ENCODE measurements at regions not wholly inside any gene's neighbourhood (a gene's known extent, or its start where the extent isn't known, plus 50 kb on each side); places are given as distances from the start of the nearest gene placed in this dataset.

DNA sequence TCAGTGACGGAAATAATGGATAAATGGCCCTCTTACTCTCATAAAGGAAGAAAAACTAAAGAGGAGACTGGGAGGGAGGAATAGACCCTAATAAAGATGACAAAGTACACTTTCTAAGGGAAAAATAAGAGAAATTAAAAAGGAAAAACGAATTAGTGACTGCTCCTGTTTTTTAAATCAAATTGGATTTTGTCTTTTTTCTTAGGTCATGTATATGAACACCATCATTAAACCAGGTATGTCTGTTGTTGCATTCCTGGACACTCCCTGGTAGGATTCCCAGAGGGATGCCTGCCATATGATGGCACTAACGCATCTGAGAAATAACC, 59.4 kb upstream of the BTN3A2 start:
- Histone ChIP-seq H3K79me2 (ENCODE audit: insufficient read depth) (no peaks in the 10 kb centered on the region), H2AFZ (ENCODE audit: low read depth) (no peak overlapping the region), H3K9me3 (no peaks in the 10 kb centered on the region), H3K36me3 (replicated peaks in 1 of 2; ENCODE audit: control insufficient read depth in 1 of 2, insufficient read depth in 2 of 2, low read length in 1 of 2) (no peaks in the 10 kb centered on the region), H4K20me1 (ENCODE audit: insufficient read depth) (no peaks in the 10 kb centered on the region), H3K4me3 (ENCODE audit: low read depth in 2 of 2, low read length in 1 of 2) (no peak overlapping the region), H3K9ac (no peak overlapping the region), H3K4me2 (no peak overlapping the region), H3K9me2 (no peaks in the 10 kb centered on the region; the same call in 1 of the 2 replicates), H3F3A (replicated peaks; ENCODE audit: insufficient read depth) (peaks cover 11% of the 10 kb centered on the region), H3K27ac (ENCODE audit: low read depth in 2 of 2, low read length in 1 of 2) (no peak overlapping the region), H3K4me1 (ENCODE audit: control insufficient read depth in 1 of 2, insufficient read depth in 2 of 2, low read depth in 1 of 2, low read length in 1 of 2) (peaks cover 0 to 6% of the 10 kb centered on the region in 2 experiments; a peak in 3 of 4 replicates), H3K27me3 (ENCODE audit: insufficient read depth) (no peaks in the 10 kb centered on the region)
- POLR2A ChIA-PET = no interaction called here
- CTCF ChIA-PET = no interaction called here
- TF ChIP-seq SMC3 (IDR thresholded peaks at IDR 0.05; ENCODE audit: low read depth, low read length) = no peak
- TF ChIP-seq IRF3 (IDR thresholded peaks at IDR 0.05; ENCODE audit: low read depth, low read length) = no peak
- TF ChIP-seq RAD21 (IDR thresholded peaks at IDR 0.05; ENCODE audit: low read length) = no peak
- TF ChIP-seq FOSL2 (IDR thresholded peaks at IDR 0.05; ENCODE audit: borderline replicate concordance, low read depth) = no peak
- TF ChIP-seq NRF1 (IDR thresholded peaks at IDR 0.05; ENCODE audit: low read depth, low read length) = no peak
- TF ChIP-seq MAX (IDR thresholded peaks at IDR 0.05; ENCODE audit: low read depth) = no peak
- no peak for TF ChIP-seq TAF1 (IDR thresholded peaks at IDR 0.05; ENCODE audit: borderline replicate concordance, low read depth, low read length)
- no peak for TF ChIP-seq GABPA (IDR thresholded peaks at IDR 0.05; ENCODE audit: low read depth)
- TF ChIP-seq, protein P1, sequence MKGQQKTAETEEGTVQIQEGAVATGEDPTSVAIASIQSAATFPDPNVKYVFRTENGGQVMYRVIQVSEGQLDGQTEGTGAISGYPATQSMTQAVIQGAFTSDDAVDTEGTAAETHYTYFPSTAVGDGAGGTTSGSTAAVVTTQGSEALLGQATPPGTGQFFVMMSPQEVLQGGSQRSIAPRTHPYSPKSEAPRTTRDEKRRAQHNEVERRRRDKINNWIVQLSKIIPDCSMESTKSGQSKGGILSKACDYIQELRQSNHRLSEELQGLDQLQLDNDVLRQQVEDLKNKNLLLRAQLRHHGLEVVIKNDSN (IDR thresholded peaks at IDR 0.05; ENCODE audit: borderline replicate concordance, low read depth) = no peak
- no peak for TF ChIP-seq YY1 (IDR thresholded peaks at IDR 0.05; ENCODE audit: low read depth)
- TF ChIP-seq MXI1 (IDR thresholded peaks at IDR 0.05; ENCODE audit: low read depth, low read length) = no peak
- no peak for TF ChIP-seq NFIC (IDR thresholded peaks at IDR 0.05; ENCODE audit: borderline replicate concordance)
- TF ChIP-seq MEF2A (IDR thresholded peaks at IDR 0.05; ENCODE audit: borderline replicate concordance, low read depth) = no peak
- no peak for TF ChIP-seq RFX5 (IDR thresholded peaks at IDR 0.05; ENCODE audit: low read length)
- TF ChIP-seq SIN3A (IDR thresholded peaks at IDR 0.05; ENCODE audit: borderline replicate concordance, low read depth, low read length) = no peak
- TF ChIP-seq USF2 (IDR thresholded peaks at IDR 0.05; ENCODE audit: borderline replicate concordance, low read depth, low read length) = no peak
- TF ChIP-seq TEAD4 (IDR thresholded peaks at IDR 0.05; ENCODE audit: borderline replicate concordance, insufficient read depth) = no peak
- TF ChIP-seq, protein P2, sequence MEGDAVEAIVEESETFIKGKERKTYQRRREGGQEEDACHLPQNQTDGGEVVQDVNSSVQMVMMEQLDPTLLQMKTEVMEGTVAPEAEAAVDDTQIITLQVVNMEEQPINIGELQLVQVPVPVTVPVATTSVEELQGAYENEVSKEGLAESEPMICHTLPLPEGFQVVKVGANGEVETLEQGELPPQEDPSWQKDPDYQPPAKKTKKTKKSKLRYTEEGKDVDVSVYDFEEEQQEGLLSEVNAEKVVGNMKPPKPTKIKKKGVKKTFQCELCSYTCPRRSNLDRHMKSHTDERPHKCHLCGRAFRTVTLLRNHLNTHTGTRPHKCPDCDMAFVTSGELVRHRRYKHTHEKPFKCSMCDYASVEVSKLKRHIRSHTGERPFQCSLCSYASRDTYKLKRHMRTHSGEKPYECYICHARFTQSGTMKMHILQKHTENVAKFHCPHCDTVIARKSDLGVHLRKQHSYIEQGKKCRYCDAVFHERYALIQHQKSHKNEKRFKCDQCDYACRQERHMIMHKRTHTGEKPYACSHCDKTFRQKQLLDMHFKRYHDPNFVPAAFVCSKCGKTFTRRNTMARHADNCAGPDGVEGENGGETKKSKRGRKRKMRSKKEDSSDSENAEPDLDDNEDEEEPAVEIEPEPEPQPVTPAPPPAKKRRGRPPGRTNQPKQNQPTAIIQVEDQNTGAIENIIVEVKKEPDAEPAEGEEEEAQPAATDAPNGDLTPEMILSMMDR (IDR thresholded peaks at IDR 0.05) = no peak
- no peak for TF ChIP-seq CHD2 (IDR thresholded peaks at IDR 0.05; ENCODE audit: low read length, partially characterized antibody)
- WGBS (ENCODE audit: low lambda C conversion rate) = 81% methylated on average over 3 of the region's 3 CpGs
- DNase-seq = no peak

Data from SK-N-SH (cell line).